OCI-LY1 (cell line): ENCODE measurements at regions not wholly inside any gene's neighbourhood (a gene's known extent, or its start where the extent isn't known, plus 50 kb on each side); places are given as distances from the start of the nearest gene placed in this dataset.
"Not testable (repeated sequence)": the region's sequence is repeated elsewhere in the genome, so short reads cannot be mapped to it uniquely, and the experiment has no call there.

ENCODE experiments used
- EZH2 ChIP-seq: fragments of 200-600 bp; sonication (generic), shearing (Covaris generic); IDR thresholded peaks from 2 replicates; pipeline ENCODE4 v1.8.0; 2017; ENCODE audit warnings: borderline replicate concordance, mixed run types, mild to moderate bottlenecking, antibody characterized with exemption, low read length, moderate library complexity, mixed read lengths
- TF ChIP-seq, protein P1 (sequence below): fragments of 200-600 bp; sonication (generic), shearing (Covaris generic); IDR thresholded peaks from 2 replicates; pipeline ENCODE4 v1.5.1; 2017; ENCODE audit warnings: mild to moderate bottlenecking, antibody characterized with exemption, low read length, moderate library complexity, mixed read lengths

DNA sequence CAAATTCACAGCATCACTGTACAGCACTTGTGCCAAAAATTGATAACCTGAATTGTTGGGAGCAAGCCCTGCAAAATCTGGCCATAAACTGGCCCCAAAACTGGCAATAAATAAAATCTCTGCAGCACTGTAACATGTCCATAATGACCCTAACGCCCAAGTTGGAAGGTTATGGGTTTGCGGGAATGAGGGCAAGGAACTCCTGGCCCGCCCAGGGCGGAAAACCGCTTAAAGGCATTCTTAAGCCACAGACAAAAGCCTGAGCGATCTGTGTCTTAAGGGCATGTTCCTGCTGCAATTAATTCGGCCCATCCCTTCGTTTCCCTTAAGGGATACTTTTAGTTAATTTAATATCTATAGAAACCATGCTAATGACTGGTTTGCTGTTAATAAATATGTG, 690.1 kb upstream of the EPHA5 start:
- TF ChIP-seq, protein P1, sequence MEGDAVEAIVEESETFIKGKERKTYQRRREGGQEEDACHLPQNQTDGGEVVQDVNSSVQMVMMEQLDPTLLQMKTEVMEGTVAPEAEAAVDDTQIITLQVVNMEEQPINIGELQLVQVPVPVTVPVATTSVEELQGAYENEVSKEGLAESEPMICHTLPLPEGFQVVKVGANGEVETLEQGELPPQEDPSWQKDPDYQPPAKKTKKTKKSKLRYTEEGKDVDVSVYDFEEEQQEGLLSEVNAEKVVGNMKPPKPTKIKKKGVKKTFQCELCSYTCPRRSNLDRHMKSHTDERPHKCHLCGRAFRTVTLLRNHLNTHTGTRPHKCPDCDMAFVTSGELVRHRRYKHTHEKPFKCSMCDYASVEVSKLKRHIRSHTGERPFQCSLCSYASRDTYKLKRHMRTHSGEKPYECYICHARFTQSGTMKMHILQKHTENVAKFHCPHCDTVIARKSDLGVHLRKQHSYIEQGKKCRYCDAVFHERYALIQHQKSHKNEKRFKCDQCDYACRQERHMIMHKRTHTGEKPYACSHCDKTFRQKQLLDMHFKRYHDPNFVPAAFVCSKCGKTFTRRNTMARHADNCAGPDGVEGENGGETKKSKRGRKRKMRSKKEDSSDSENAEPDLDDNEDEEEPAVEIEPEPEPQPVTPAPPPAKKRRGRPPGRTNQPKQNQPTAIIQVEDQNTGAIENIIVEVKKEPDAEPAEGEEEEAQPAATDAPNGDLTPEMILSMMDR: not testable (repeated sequence)
- TF ChIP-seq EZH2: not testable (repeated sequence)
